GM18867 (cell line): ENCODE measurements at regions not wholly inside any gene's neighbourhood (a gene's known extent, or its start where the extent isn't known, plus 50 kb on each side); places are given as distances from the start of the nearest gene placed in this dataset.
"Not testable (repeated sequence)": the region's sequence is repeated elsewhere in the genome, so short reads cannot be mapped to it uniquely, and the experiment has no call there.

Experiments
- ATAC-seq: cut with Tn5 transposase; IDR thresholded peaks from one replicate; pipeline ENCODE4 v1.9.1; 2021; ENCODE audit warnings: mild to moderate bottlenecking, moderate library complexity; ENCODE audit not compliant: unreplicated experiment

GRCh38 chr12:77229640-77230442 lies 164.5 kb upstream of the E2F7 start:
- no peak for ATAC-seq

GRCh38 chr12:77228376-77228775 lies 163.0 kb upstream of the E2F7 start:
- ATAC-seq, result no peak

DNA sequence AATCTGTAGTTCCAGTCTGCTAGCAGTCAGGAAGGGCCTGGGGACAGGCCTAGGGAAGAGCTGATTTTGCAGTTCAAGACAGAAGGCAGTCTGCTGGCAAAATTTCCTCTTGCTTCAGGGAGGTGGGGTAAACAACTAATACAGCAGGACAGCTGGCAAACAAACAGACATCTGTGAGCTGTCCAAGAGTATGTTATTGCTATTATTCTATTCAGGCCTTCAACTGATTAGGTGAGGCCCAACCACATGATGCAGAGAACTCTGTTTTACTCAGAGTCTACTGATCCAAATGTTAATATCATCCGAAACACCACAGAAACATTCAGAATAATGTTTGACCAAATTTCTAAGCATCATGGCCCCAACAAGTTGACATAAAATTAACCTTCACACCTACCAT lies 161.0 kb upstream of the E2F7 start:
- no peak for ATAC-seq

DNA sequence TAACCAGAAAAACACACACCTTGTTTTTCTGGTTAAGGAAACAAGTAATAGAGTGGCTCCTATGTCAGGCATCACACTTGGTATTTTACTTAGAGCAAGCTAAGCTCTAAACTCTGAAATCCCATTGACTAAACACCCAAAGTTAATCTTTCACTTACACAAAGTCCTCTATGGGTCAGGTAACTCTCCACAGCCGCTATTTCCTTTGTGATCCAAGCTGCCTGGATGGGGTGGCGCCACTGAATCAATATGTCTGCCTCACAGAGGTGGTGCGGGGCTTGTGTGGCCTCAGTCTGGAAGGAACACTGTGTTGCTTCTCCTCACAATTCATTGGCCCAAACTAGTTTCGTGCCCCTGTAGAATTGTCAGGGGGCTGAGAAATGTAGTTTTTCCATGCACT lies 160.0 kb upstream of the E2F7 start:
- ATAC-seq, result no peak

DNA sequence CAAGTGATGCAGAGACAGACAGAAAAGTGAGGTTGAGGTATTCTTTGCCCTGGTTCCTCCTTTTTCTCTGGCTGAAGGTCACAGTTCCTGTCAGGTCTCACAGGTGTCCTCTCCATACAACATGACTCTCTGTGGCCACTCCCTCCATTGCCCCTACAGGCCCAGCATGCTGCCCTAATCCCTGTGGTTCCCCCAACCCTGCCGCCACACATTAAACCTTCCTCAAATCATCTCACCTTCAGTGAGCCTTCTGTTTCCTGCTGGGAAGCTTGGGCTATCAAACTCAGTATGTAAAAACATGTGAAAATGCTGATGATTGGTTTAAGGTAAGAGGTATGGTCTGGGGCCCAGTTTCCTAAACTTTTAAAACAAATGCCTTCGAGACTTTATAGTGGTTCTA lies 159.0 kb upstream of the E2F7 start:
- no peak for ATAC-seq

GRCh38 chr12:77222336-77222735 lies 157.0 kb upstream of the E2F7 start:
- no peak for ATAC-seq

DNA sequence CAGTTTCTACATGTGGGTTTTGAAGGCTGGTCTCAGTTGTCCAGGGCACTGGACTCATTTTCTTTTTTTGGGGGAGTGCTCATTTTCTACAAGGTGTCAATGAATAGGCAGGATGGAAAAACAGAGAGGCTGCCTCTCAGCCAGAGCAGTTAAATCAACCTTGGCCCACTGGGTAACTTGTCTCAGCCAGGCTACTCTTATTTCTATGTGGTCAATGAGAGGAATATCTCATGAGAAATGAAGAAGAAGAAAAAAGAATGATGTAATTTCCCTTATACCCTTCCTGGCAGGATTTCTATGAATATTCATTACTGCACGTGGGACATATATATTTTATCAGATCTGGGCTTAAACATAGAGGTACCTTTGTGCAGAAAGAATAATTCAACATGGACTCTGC lies 155.2 kb upstream of the E2F7 start:
- no peak for ATAC-seq

- ATAC-seq, result no peak
Measured at GRCh38 chr12:77218278-77218677, 152.9 kb upstream of the E2F7 start.

DNA sequence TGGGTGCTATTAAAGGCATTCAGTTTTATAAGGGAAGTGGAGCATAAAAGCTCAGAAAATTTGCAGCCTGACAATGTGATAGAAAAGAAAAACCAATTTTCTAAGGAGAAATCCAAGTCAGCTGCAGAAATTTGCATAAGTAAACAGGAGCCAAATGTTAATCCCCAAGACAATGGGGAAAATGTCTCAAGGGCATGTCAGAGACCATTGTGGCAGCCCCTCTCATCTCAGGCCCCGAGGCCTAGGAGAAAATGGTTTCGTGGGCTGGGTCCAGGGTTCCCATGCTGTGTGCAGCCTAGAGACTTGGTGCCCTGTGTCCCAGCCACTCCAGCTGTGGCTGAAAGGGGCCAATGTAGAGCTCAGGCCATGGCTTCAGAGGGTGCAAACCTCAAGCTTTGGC lies 150.8 kb upstream of the E2F7 start:
- not testable (repeated sequence) for ATAC-seq

DNA sequence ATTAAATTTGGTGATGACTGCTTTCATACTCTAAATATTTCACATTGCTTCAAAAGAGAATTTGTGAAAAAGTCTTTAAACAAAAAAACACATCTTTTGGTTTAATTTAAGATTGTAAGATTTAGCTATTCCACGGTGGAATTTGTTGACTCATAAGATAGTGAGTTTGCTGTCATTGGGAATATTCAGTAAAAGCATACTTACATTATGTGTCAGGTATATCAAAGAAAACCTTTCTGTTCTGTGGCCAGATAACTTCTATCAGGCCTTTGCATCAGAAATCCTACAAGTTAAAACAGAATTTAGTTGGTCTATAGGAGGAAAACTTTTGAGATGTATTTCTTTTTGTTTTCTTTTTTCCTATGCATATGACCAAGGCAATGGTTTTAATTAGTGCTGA lies 148.8 kb upstream of the E2F7 start:
- ATAC-seq, result no peak

GRCh38 chr12:77213319-77213718 lies 147.9 kb upstream of the E2F7 start:
- no peak for ATAC-seq

DNA sequence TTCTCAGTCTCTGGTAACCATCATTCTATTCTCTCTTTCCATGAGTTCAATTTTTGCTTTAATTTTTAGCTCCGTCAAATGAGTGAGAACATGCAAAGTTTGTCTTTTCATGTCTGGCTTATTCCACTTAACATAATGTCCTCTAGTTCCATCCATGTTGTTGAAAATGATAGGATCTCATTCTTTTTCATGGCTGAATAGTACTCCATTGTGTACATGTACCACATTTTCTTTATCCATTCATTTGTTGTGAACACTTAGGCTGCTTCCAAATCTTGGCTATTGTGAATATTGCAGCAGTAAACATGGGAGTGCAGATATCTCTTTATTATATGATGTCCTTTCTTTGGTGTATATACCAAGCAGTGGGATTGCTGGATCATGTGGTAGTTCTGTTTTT lies 145.4 kb upstream of the E2F7 start:
- ATAC-seq, result no peak

- ATAC-seq, result no peak
Measured at GRCh38 chr12:77204083-77204482, 138.7 kb upstream of the E2F7 start.

- ATAC-seq, result no peak
Measured at GRCh38 chr12:77202457-77203060, 137.2 kb upstream of the E2F7 start.

GRCh38 chr12:77189901-77190416 lies 124.6 kb upstream of the E2F7 start:
- no peak for ATAC-seq

DNA sequence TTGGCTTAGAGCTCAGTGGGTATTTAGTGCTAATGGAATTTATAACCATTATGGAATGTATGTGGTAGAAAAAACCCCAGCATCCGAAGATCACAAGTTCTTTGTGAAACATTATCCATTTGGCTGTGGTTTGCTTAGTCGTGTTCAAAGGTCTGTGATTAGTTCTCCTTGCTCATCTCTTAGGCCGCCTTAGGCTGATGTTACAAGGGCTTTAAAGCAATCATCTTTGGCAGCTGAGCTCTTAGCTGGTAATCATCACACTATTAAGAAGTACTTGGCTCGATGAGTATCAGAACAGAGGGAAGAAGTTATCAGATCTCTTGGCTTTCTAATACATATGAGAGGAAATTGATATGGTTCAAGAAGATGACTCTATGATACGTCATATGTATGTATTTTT lies 124.1 kb upstream of the E2F7 start:
- ATAC-seq, result no peak

GRCh38 chr12:77179515-77179914 lies 114.1 kb upstream of the E2F7 start:
- ATAC-seq, result no peak

GRCh38 chr12:77167801-77168200 lies 102.4 kb upstream of the E2F7 start:
- ATAC-seq, result no peak

DNA sequence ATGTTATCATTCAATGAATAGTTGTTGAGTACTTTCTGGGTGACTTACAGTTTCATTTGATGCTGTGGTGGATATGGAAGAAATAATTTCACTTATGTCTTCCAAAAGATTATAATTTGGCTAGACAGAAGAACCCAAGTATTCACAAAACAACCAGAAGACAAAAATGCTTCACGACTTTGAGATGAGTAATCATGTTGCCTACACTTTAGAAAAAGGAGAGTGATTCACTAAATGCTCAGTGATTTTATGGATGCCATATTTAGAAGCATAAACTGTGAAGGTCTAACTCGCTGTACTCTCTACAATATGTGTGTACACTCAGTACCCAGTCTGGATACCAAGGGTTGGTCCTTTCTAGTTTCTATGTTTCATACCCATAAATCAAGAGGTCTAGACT lies 101.3 kb upstream of the E2F7 start:
- ATAC-seq, result no peak

GRCh38 chr12:77163074-77164038 lies 98.0 kb upstream of the E2F7 start:
- ATAC-seq, result no peak

GRCh38 chr12:77161944-77162343 lies 96.6 kb upstream of the E2F7 start:
- no peak for ATAC-seq
